ENCODE measurements at regions not wholly inside any gene's neighbourhood (a gene's known extent, or its start where the extent isn't known, plus 50 kb on each side); places are given as distances from the start of the nearest gene placed in this dataset.

DNA sequence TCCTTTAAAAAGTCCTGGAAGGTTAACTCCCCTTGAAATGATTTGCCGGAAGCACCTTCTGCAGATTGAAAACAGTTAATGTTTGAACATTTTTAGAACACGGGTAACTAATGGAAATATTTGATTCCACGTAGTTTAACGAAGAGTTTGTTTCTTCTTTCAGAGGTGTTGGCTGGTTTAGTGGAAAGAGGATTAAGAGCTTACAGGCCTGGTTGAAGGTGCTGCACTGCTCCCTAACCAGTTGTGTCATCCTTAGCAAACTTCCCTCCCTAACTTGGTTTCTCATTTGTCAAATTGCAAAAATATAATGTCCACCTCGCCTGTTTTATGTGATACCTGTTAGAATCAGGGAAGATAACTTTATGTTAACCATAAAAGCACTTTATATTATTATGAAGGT is 243.0 kb upstream of the FZD8 start:
- no peak overlapping the region for H2AFZ ChIP-seq (ENCODE audit: low read depth, low read length)
- TF ChIP-seq, protein P1, sequence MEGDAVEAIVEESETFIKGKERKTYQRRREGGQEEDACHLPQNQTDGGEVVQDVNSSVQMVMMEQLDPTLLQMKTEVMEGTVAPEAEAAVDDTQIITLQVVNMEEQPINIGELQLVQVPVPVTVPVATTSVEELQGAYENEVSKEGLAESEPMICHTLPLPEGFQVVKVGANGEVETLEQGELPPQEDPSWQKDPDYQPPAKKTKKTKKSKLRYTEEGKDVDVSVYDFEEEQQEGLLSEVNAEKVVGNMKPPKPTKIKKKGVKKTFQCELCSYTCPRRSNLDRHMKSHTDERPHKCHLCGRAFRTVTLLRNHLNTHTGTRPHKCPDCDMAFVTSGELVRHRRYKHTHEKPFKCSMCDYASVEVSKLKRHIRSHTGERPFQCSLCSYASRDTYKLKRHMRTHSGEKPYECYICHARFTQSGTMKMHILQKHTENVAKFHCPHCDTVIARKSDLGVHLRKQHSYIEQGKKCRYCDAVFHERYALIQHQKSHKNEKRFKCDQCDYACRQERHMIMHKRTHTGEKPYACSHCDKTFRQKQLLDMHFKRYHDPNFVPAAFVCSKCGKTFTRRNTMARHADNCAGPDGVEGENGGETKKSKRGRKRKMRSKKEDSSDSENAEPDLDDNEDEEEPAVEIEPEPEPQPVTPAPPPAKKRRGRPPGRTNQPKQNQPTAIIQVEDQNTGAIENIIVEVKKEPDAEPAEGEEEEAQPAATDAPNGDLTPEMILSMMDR (IDR thresholded peaks at IDR 0.05; ENCODE audit: low read depth, low read length): no peak
- no peak for TF ChIP-seq EZH2phosphoT487 (IDR thresholded peaks at IDR 0.05; ENCODE audit: low read depth)

DNA sequence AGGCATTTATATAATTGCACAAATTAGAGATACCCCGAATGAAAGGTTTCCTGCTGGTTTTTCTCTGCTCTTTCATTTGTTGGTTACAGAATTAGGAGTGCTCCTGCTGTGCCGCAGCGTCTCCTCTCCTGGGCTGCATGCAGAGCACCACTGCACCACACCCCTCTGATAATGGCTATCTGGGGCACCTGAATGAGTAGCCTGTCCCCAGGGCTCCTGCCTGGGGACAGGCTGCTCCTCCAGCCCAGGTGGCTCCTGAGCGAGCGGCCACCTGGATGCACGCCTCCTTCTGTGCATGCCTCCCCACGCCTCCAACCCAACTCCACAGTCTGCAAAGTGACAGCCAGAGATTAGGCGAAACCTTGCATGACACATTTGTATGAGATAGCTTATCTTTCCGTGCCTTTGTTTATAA is 242.6 kb upstream of the FZD8 start:
- Histone ChIP-seq H3K79me2 (ENCODE audit: low read length) (no peaks in the 10 kb centered on the region), H4K20me1 (ENCODE audit: insufficient read depth, low read length) (no peaks in the 10 kb centered on the region), H3K4me1 (ENCODE audit: low read length) (no peaks in the 10 kb centered on the region), H3K4me2 (ENCODE audit: low read length) (no peak overlapping the region), H3K27me3 (ENCODE audit: low read depth, low read length) (no peaks in the 10 kb centered on the region), H2AFZ (ENCODE audit: low read depth, low read length) (no peak overlapping the region), H3K4me3 (ENCODE audit: low read length) (no peak overlapping the region), H3K36me3 (replicated peaks; ENCODE audit: low read depth, low read length) (no peaks in the 10 kb centered on the region), H3K9ac (ENCODE audit: low read length) (no peak overlapping the region), H3K27ac (ENCODE audit: low read length) (no peak overlapping the region), H3K9me3 (ENCODE audit: insufficient read depth, low read length) (no peaks in the 10 kb centered on the region)
- TF ChIP-seq EZH2phosphoT487 (IDR thresholded peaks at IDR 0.05; ENCODE audit: low read depth): no peak
- TF ChIP-seq, protein P1 (IDR thresholded peaks at IDR 0.05; ENCODE audit: low read depth, low read length): no peak

More for the DNA sequence above, 243.0 kb upstream of the FZD8 start:
- Histone ChIP-seq H3K4me3 (ENCODE audit: low read length) (no peak overlapping the region), H3K4me2 (ENCODE audit: low read length) (no peak overlapping the region), H4K20me1 (ENCODE audit: insufficient read depth, low read length) (no peaks in the 10 kb centered on the region), H3K27ac (ENCODE audit: low read length) (no peak overlapping the region), H3K79me2 (ENCODE audit: low read length) (no peaks in the 10 kb centered on the region), H3K36me3 (replicated peaks; ENCODE audit: low read depth, low read length) (no peaks in the 10 kb centered on the region), H3K9ac (ENCODE audit: low read length) (no peak overlapping the region), H3K9me3 (ENCODE audit: insufficient read depth, low read length) (no peaks in the 10 kb centered on the region), H3K27me3 (ENCODE audit: low read depth, low read length) (no peaks in the 10 kb centered on the region), H3K4me1 (ENCODE audit: low read length) (no peaks in the 10 kb centered on the region)

DNA sequence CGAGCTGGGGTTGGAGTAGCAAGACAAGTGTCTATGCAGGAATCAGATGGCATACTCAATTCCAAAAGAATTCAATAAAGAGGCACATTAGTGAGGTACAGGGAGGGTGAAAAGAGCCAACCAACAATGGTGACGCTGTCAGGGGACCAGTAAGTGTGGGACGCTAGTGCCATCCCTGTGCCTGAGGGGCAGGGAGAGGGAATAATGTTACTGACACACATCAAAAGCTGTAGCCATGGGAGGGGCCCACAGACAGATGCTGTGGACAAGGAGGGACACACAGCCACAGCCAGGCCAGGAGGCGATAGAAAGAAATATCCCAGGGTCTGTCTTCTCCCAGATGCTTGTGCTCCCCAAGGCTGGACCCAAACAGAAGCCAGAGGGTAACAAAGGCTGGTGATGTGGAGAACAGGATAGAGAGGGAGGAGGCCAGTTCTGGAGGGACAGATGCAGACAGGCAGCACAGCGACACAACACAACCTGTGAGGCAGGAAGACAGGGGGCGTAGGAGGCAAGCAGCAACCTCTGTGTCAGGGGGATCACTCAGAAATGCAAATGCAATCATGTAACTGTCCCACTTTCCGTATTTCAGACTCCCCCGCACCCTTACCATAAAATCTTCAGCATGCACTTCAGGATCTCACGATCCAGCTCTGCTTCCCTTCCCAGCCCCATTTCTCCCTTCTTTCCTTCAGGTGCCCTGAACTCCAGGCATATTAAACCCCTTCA is 240.5 kb upstream of the FZD8 start:
- no peaks in the 10 kb centered on the region for H4K20me1 ChIP-seq (ENCODE audit: insufficient read depth, low read length)
- no peaks in the 10 kb centered on the region for H3K9me3 ChIP-seq (ENCODE audit: insufficient read depth, low read length)
- no peak overlapping the region for H2AFZ ChIP-seq (ENCODE audit: low read depth, low read length)
- no peak overlapping the region for H3K27ac ChIP-seq (ENCODE audit: low read length)
- TF ChIP-seq, protein P1 (IDR thresholded peaks at IDR 0.05; ENCODE audit: low read depth, low read length): no peak
- no peak for TF ChIP-seq EZH2phosphoT487 (IDR thresholded peaks at IDR 0.05; ENCODE audit: low read depth)
- H3K79me2 ChIP-seq (ENCODE audit: low read length): no peaks in the 10 kb centered on the region
- H3K36me3 ChIP-seq (replicated peaks; ENCODE audit: low read depth, low read length): no peaks in the 10 kb centered on the region
- no peak overlapping the region for H3K4me3 ChIP-seq (ENCODE audit: low read length)
- H3K4me1 ChIP-seq (ENCODE audit: low read length): no peaks in the 10 kb centered on the region
- H3K27me3 ChIP-seq (ENCODE audit: low read depth, low read length): no peaks in the 10 kb centered on the region
- H3K4me2 ChIP-seq (ENCODE audit: low read length): no peak overlapping the region
- H3K9ac ChIP-seq (ENCODE audit: low read length): no peak overlapping the region

DNA sequence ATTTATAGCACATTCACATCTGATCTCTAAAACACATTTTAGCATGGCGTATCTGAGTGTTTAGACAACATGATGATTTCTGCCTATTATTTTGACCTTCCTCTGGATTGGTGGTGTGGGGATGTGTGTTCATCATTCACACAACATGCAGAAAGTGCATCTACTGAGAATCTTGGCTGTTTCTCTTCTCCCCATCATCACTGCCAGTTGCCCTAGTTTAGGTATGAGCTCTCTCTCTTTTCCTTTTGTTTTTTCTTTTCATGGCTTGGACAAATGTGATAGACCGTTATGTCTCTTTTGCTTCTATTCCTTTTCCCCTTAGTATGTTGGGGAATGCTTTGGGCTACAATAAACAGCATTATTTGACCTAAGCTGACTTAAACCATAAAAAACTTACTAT is 239.2 kb upstream of the FZD8 start:
- H3K4me2 ChIP-seq (ENCODE audit: low read length): no peak overlapping the region
- no peaks in the 10 kb centered on the region for H3K9me3 ChIP-seq (ENCODE audit: insufficient read depth, low read length)
- H3K4me1 ChIP-seq (ENCODE audit: low read length): peaks cover 4% of the 10 kb centered on the region
- no peaks in the 10 kb centered on the region for H4K20me1 ChIP-seq (ENCODE audit: insufficient read depth, low read length)
- no peak overlapping the region for H3K9ac ChIP-seq (ENCODE audit: low read length)
- no peaks in the 10 kb centered on the region for H3K79me2 ChIP-seq (ENCODE audit: low read length)
- H3K36me3 ChIP-seq (replicated peaks; ENCODE audit: low read depth, low read length): no peaks in the 10 kb centered on the region
- no peak for TF ChIP-seq EZH2phosphoT487 (IDR thresholded peaks at IDR 0.05; ENCODE audit: low read depth)
- TF ChIP-seq, protein P1 (IDR thresholded peaks at IDR 0.05; ENCODE audit: low read depth, low read length): no peak
- no peak overlapping the region for H2AFZ ChIP-seq (ENCODE audit: low read depth, low read length)
- no peak overlapping the region for H3K27ac ChIP-seq (ENCODE audit: low read length)
- H3K27me3 ChIP-seq (ENCODE audit: low read depth, low read length): no peaks in the 10 kb centered on the region
- H3K4me3 ChIP-seq (ENCODE audit: low read length): no peak overlapping the region

Measured in OCI-LY3 (cell line).